ENCODE measurements at regions not wholly inside any gene's neighbourhood (a gene's known extent, or its start where the extent isn't known, plus 50 kb on each side); places are given as distances from the start of the nearest gene placed in this dataset.

- DNase-seq (ENCODE audit: low read depth) = peak; percentile 17
These were observed 51.4 kb upstream of the SLC6A15 start for GRCh38 chr12:84964048-84964447.
